ENCODE measurements at regions not wholly inside any gene's neighbourhood (a gene's known extent, or its start where the extent isn't known, plus 50 kb on each side); places are given as distances from the start of the nearest gene placed in this dataset.
"Not testable (repeated sequence)": the region's sequence is repeated elsewhere in the genome, so short reads cannot be mapped to it uniquely, and the experiment has no call there.

DNA sequence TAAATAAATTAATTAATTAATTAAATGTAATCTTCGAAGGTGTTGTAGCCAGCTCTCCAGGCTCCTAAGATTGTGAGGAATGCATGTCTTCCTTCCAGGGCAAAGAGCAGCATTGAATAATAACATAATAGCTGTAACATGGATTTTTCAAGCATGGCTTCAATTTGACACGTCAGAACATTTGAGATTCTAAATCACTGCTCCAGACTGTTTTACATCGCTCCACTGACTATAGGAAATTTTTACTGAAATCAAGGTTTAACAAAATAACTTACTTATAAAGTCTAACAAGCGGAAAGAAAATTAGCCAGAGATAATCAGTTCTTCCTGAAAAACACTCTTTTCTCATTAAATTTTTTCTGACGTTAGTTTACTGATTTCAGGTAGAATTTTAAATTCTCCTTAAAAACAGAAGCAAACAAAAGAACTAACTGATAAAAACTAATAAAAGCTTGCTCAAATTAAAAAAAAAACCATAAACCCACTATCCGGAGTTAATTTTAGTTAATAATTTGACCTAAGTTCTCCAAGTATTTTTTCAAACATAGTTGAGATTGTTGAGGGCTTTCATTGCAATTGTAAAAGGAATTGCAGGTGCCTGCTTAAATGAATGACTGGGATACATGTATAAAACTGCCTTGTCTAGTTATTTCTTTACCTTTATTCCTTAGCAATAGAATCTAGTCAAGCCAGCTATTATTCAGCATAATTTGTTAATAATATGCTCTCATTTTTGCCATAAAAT, 51.2 kb upstream of the SGCE start:
- in situ Hi-C loops (cut with HindIII; ENCODE audit: low pct_ligation_motif_present, low sequenced_read_pairs): no loop called here
- TF ChIP-seq, protein P1, sequence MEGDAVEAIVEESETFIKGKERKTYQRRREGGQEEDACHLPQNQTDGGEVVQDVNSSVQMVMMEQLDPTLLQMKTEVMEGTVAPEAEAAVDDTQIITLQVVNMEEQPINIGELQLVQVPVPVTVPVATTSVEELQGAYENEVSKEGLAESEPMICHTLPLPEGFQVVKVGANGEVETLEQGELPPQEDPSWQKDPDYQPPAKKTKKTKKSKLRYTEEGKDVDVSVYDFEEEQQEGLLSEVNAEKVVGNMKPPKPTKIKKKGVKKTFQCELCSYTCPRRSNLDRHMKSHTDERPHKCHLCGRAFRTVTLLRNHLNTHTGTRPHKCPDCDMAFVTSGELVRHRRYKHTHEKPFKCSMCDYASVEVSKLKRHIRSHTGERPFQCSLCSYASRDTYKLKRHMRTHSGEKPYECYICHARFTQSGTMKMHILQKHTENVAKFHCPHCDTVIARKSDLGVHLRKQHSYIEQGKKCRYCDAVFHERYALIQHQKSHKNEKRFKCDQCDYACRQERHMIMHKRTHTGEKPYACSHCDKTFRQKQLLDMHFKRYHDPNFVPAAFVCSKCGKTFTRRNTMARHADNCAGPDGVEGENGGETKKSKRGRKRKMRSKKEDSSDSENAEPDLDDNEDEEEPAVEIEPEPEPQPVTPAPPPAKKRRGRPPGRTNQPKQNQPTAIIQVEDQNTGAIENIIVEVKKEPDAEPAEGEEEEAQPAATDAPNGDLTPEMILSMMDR (IDR thresholded peaks at IDR 0.05; ENCODE audit: low read depth, low read length, missing control alignments): no peak
- no peak overlapping the region for H3K4me3 ChIP-seq (ENCODE audit: low read depth, low read length)
- no peaks in the 10 kb centered on the region for H3K27me3 ChIP-seq (replicated peaks)
- no peaks in the 10 kb centered on the region for H3K36me3 ChIP-seq (replicated peaks)
- DNase-seq: no peak
- H3K27ac ChIP-seq: no peak overlapping the region

DNA sequence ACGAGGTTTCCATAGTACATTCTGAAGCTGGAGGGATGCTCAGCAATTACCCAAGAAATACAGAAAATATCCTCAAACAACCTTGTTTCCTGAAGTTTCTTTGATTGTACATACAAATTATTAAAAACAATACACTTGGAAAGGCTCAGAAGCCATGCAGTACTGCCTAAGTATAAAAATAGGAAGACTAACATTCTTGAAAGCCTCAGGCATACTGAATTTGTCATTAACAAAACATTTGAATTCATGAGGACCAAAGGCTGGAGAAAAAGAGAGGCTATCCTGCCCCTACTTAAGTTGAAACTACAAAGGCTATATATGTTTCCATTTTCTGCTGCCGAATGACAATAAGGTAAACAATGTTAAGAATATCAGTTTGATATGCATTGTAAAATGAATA, 54.3 kb upstream of the SGCE start:
- Histone ChIP-seq H3K4me3 (ENCODE audit: low read depth, low read length) (no peak overlapping the region), H3K27me3 (replicated peaks) (no peaks in the 10 kb centered on the region), H3K36me3 (replicated peaks) (no peaks in the 10 kb centered on the region), H3K27ac (no peak overlapping the region)
- in situ Hi-C loops (cut with HindIII; ENCODE audit: low pct_ligation_motif_present, low sequenced_read_pairs): no loop called here
- TF ChIP-seq, protein P1 (IDR thresholded peaks at IDR 0.05; ENCODE audit: low read depth, low read length, missing control alignments): no peak
- peak; percentile 4 for DNase-seq

GRCh38 chr7:94722360-94722759, 66.4 kb upstream of the SGCE start:
- H3K27ac ChIP-seq; H3K27me3 ChIP-seq (replicated peaks): not testable (repeated sequence)

GRCh38 chr7:94728893-94729292, 73.0 kb upstream of the SGCE start:
- H3K27ac ChIP-seq; H3K27me3 ChIP-seq (replicated peaks); H3K36me3 ChIP-seq (replicated peaks); in situ Hi-C loops (cut with HindIII; ENCODE audit: low pct_ligation_motif_present, low sequenced_read_pairs); DNase-seq; H3K4me3 ChIP-seq (ENCODE audit: low read depth, low read length): not testable (repeated sequence)

More at GRCh38 chr7:94722360-94722759, 66.4 kb upstream of the SGCE start:
- H3K4me3 ChIP-seq (ENCODE audit: low read depth, low read length); H3K36me3 ChIP-seq (replicated peaks); in situ Hi-C loops (cut with HindIII; ENCODE audit: low pct_ligation_motif_present, low sequenced_read_pairs); DNase-seq: not testable (repeated sequence)

DNA sequence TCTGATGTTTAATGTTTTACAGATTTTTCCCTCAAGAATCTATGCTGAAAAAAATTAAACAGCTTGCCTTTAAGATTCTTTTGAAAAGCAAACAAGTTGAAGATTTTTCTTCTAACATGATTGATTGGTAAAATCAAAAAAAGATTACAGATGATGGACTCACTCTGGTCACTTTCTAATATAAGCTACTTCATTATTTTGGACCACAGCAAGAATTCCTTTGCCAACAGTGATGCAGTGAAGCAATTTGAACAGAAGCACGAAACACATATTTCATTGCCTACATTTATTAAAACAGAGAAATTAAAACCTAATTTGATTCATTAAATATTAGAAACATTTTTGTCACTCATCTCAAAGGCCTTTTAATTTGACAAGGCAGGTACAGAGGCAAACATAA, 82.1 kb upstream of the SGCE start:
- no peak overlapping the region for H3K4me3 ChIP-seq (ENCODE audit: low read depth, low read length)
- H3K27me3 ChIP-seq (replicated peaks): no peaks in the 10 kb centered on the region
- H3K27ac ChIP-seq: no peak overlapping the region
- in situ Hi-C loops (cut with HindIII; ENCODE audit: low pct_ligation_motif_present, low sequenced_read_pairs): no loop called here
- no peaks in the 10 kb centered on the region for H3K36me3 ChIP-seq (replicated peaks)
- DNase-seq: no peak
- TF ChIP-seq, protein P1 (IDR thresholded peaks at IDR 0.05; ENCODE audit: low read depth, low read length, missing control alignments): no peak

GRCh38 chr7:94739180-94739579, 83.2 kb upstream of the SGCE start:
- in situ Hi-C loops (cut with HindIII; ENCODE audit: low pct_ligation_motif_present, low sequenced_read_pairs): no loop called here
- Histone ChIP-seq H3K27me3 (replicated peaks) (no peaks in the 10 kb centered on the region), H3K36me3 (replicated peaks) (no peaks in the 10 kb centered on the region), H3K27ac (no peak overlapping the region), H3K4me3 (ENCODE audit: low read depth, low read length) (no peak overlapping the region)
- no peak for DNase-seq
- TF ChIP-seq, protein P1 (IDR thresholded peaks at IDR 0.05; ENCODE audit: low read depth, low read length, missing control alignments): no peak

DNA sequence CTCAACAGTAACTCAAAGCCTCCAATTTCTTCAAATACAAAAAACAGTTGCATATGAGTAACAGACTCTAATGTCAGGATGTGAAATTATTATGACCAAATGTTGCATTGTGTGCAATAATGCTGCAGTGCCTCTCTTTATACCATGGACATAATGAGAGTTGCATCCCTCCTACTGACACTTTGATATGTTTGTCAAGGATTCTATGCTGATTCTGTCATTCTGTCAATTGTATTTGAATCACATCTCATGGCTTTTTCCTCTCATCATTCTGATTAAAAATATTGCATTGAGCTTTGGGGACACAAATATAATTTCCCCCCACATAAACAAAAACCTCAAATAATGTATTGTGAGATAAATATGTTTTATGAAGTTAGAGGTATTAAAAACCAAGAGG, 84.6 kb upstream of the SGCE start:
- H3K27ac ChIP-seq: no peak overlapping the region
- H3K36me3 ChIP-seq (replicated peaks): no peaks in the 10 kb centered on the region
- no peak overlapping the region for H3K4me3 ChIP-seq (ENCODE audit: low read depth, low read length)
- in situ Hi-C loops (cut with HindIII; ENCODE audit: low pct_ligation_motif_present, low sequenced_read_pairs): no loop called here
- DNase-seq: no peak
- TF ChIP-seq, protein P1 (IDR thresholded peaks at IDR 0.05; ENCODE audit: low read depth, low read length, missing control alignments): no peak
- no peaks in the 10 kb centered on the region for H3K27me3 ChIP-seq (replicated peaks)

Data from brain microvascular endothelial cell (primary cell).